HG03571 (cell line): ENCODE measurements at regions not wholly inside any gene's neighbourhood (a gene's known extent, or its start where the extent isn't known, plus 50 kb on each side); places are given as distances from the start of the nearest gene placed in this dataset.
"Not testable (repeated sequence)": the region's sequence is repeated elsewhere in the genome, so short reads cannot be mapped to it uniquely, and the experiment has no call there.

Experiments used
- ATAC-seq: cut with Tn5 transposase; IDR thresholded peaks from one replicate; pipeline ENCODE4 v1.9.1; 2021; ENCODE audit not compliant: unreplicated experiment

GRCh38 chr12:131353826-131354225 is 357.1 kb upstream of the SFSWAP start:
- ATAC-seq: no peak

GRCh38 chr12:131355361-131356245 is 355.3 kb upstream of the SFSWAP start:
- no peak for ATAC-seq

GRCh38 chr12:131356485-131357184 is 354.3 kb upstream of the SFSWAP start:
- ATAC-seq: no peak

GRCh38 chr12:131357185-131357747 is 353.6 kb upstream of the SFSWAP start:
- ATAC-seq: no peak

- no peak for ATAC-seq
These were observed 353.0 kb upstream of the SFSWAP start for GRCh38 chr12:131357920-131358319.

GRCh38 chr12:131362291-131363211 is 348.3 kb upstream of the SFSWAP start:
- ATAC-seq: no peak

- no peak for ATAC-seq
These were observed 347.5 kb upstream of the SFSWAP start for GRCh38 chr12:131363393-131363792.

- ATAC-seq: no peak
These were observed 346.9 kb upstream of the SFSWAP start for GRCh38 chr12:131363841-131364495.

GRCh38 chr12:131364903-131365820 is 345.7 kb upstream of the SFSWAP start:
- no peak for ATAC-seq

GRCh38 chr12:131365821-131366260 is 345.0 kb upstream of the SFSWAP start:
- no peak for ATAC-seq

- no peak for ATAC-seq
These were observed 344.5 kb upstream of the SFSWAP start for GRCh38 chr12:131366261-131366871.

- ATAC-seq: not testable (repeated sequence)
These were observed 343.6 kb upstream of the SFSWAP start for GRCh38 chr12:131367067-131367982.

- ATAC-seq: no peak
These were observed 342.8 kb upstream of the SFSWAP start for GRCh38 chr12:131367983-131368667.

GRCh38 chr12:131368668-131369071 is 342.2 kb upstream of the SFSWAP start:
- ATAC-seq: no peak

- ATAC-seq: no peak
These were observed 341.6 kb upstream of the SFSWAP start for GRCh38 chr12:131369094-131369845.

GRCh38 chr12:131370321-131370720 is 340.6 kb upstream of the SFSWAP start:
- no peak for ATAC-seq
